ENCODE measurements at regions not wholly inside any gene's neighbourhood (a gene's known extent, or its start where the extent isn't known, plus 50 kb on each side); places are given as distances from the start of the nearest gene placed in this dataset.
A peak's percentile ranks its signal among the peaks of the same experiment; 100 is the strongest.

- DNase-seq, result no peak
- no peak overlapping the region for H3K4me3 Mint-ChIP-seq
- H3K9me3 Mint-ChIP-seq, result no peaks in the 10 kb centered on the region
- H3K4me1 Mint-ChIP-seq, result no peaks in the 10 kb centered on the region
- no peaks in the 10 kb centered on the region for H3K36me3 Mint-ChIP-seq (ENCODE audit: low read depth)
- H3K27ac Mint-ChIP-seq, result no peak overlapping the region
- no peaks in the 10 kb centered on the region for H3K27me3 Mint-ChIP-seq
- ATAC-seq, result no peak
These were observed 1473.7 kb downstream of the AACS start for GRCh38 chr12:126538888-126539287.

- H3K36me3 Mint-ChIP-seq (ENCODE audit: low read depth), result no peaks in the 10 kb centered on the region
- no peaks in the 10 kb centered on the region for H3K27me3 Mint-ChIP-seq
- H3K27ac Mint-ChIP-seq, result no peak overlapping the region
- no peaks in the 10 kb centered on the region for H3K4me1 Mint-ChIP-seq
- no peak overlapping the region for H3K4me3 Mint-ChIP-seq
- H3K9me3 Mint-ChIP-seq, result peaks cover 10% of the 10 kb centered on the region
- no peak for DNase-seq
- ATAC-seq, result no peak
These were observed 1480.2 kb downstream of the AACS start for GRCh38 chr12:126545411-126545810.

GRCh38 chr12:126547905-126548304 lies 1482.7 kb downstream of the AACS start:
- Mint-ChIP-seq H3K4me3 (no peak overlapping the region), H3K27ac (no peak overlapping the region), H3K36me3 (ENCODE audit: low read depth) (no peaks in the 10 kb centered on the region), H3K4me1 (no peaks in the 10 kb centered on the region), H3K27me3 (no peaks in the 10 kb centered on the region), H3K9me3 (peaks cover 10% of the 10 kb centered on the region)
- ATAC-seq (no peak), DNase-seq (no peak)

- no peak overlapping the region for H3K27ac Mint-ChIP-seq
- peaks cover 6% of the 10 kb centered on the region for H3K9me3 Mint-ChIP-seq
- DNase-seq (no peak), ATAC-seq (no peak)
- H3K27me3 Mint-ChIP-seq, result no peaks in the 10 kb centered on the region
- no peaks in the 10 kb centered on the region for H3K36me3 Mint-ChIP-seq (ENCODE audit: low read depth)
- no peak overlapping the region for H3K4me3 Mint-ChIP-seq
- no peaks in the 10 kb centered on the region for H3K4me1 Mint-ChIP-seq
These were observed 1486.6 kb downstream of the AACS start for GRCh38 chr12:126551869-126552268.

GRCh38 chr12:126554625-126555024 lies 1489.4 kb downstream of the AACS start:
- peaks cover 6% of the 10 kb centered on the region for H3K9me3 Mint-ChIP-seq
- no peaks in the 10 kb centered on the region for H3K4me1 Mint-ChIP-seq
- no peak overlapping the region for H3K4me3 Mint-ChIP-seq
- H3K27ac Mint-ChIP-seq, result no peak overlapping the region
- H3K36me3 Mint-ChIP-seq (ENCODE audit: low read depth), result no peaks in the 10 kb centered on the region
- ATAC-seq (no peak), DNase-seq (no peak)
- no peaks in the 10 kb centered on the region for H3K27me3 Mint-ChIP-seq

- no peak overlapping the region for H3K4me3 Mint-ChIP-seq
- H3K27me3 Mint-ChIP-seq, result no peaks in the 10 kb centered on the region
- no peak overlapping the region for H3K27ac Mint-ChIP-seq
- ATAC-seq (no peak), DNase-seq (no peak)
- no peaks in the 10 kb centered on the region for H3K36me3 Mint-ChIP-seq (ENCODE audit: low read depth)
- H3K9me3 Mint-ChIP-seq, result peaks cover 15% of the 10 kb centered on the region
- no peaks in the 10 kb centered on the region for H3K4me1 Mint-ChIP-seq
These were observed 1492.4 kb downstream of the AACS start for GRCh38 chr12:126557659-126558058.

GRCh38 chr12:126558219-126558618 lies 1493.0 kb downstream of the AACS start:
- H3K27me3 Mint-ChIP-seq, result no peaks in the 10 kb centered on the region
- H3K9me3 Mint-ChIP-seq, result peaks cover 15% of the 10 kb centered on the region
- no peak overlapping the region for H3K27ac Mint-ChIP-seq
- no peak overlapping the region for H3K4me3 Mint-ChIP-seq
- no peaks in the 10 kb centered on the region for H3K36me3 Mint-ChIP-seq (ENCODE audit: low read depth)
- DNase-seq (no peak), ATAC-seq (no peak)
- no peaks in the 10 kb centered on the region for H3K4me1 Mint-ChIP-seq

- H3K4me3 Mint-ChIP-seq, result no peak overlapping the region
- H3K36me3 Mint-ChIP-seq (ENCODE audit: low read depth), result no peaks in the 10 kb centered on the region
- no peak overlapping the region for H3K27ac Mint-ChIP-seq
- DNase-seq (no peak), ATAC-seq (no peak)
- H3K9me3 Mint-ChIP-seq, result peaks cover 21% of the 10 kb centered on the region
- no peaks in the 10 kb centered on the region for H3K4me1 Mint-ChIP-seq
- no peaks in the 10 kb centered on the region for H3K27me3 Mint-ChIP-seq
These were observed 1493.6 kb downstream of the AACS start for GRCh38 chr12:126558810-126559209.

- H3K36me3 Mint-ChIP-seq (ENCODE audit: low read depth), result no peaks in the 10 kb centered on the region
- H3K27ac Mint-ChIP-seq, result no peak overlapping the region
- H3K4me1 Mint-ChIP-seq, result no peaks in the 10 kb centered on the region
- H3K9me3 Mint-ChIP-seq, result peaks cover 17% of the 10 kb centered on the region
- no peaks in the 10 kb centered on the region for H3K27me3 Mint-ChIP-seq
- no peak overlapping the region for H3K4me3 Mint-ChIP-seq
- DNase-seq (no peak), ATAC-seq (no peak)
These were observed 1501.8 kb downstream of the AACS start for GRCh38 chr12:126567016-126567415.

GRCh38 chr12:126569706-126570105 lies 1504.5 kb downstream of the AACS start:
- Mint-ChIP-seq H3K27me3 (no peaks in the 10 kb centered on the region), H3K27ac (no peak overlapping the region), H3K4me1 (no peaks in the 10 kb centered on the region), H3K9me3 (peaks cover 11% of the 10 kb centered on the region), H3K4me3 (no peak overlapping the region), H3K36me3 (ENCODE audit: low read depth) (no peaks in the 10 kb centered on the region)
- no peak for ATAC-seq
- DNase-seq, result no peak

GRCh38 chr12:126570566-126570965 lies 1505.3 kb downstream of the AACS start:
- no peak overlapping the region for H3K4me3 Mint-ChIP-seq
- no peaks in the 10 kb centered on the region for H3K27me3 Mint-ChIP-seq
- ATAC-seq (no peak), DNase-seq (no peak)
- peaks cover 12% of the 10 kb centered on the region for H3K9me3 Mint-ChIP-seq
- H3K27ac Mint-ChIP-seq, result no peak overlapping the region
- H3K4me1 Mint-ChIP-seq, result no peaks in the 10 kb centered on the region
- H3K36me3 Mint-ChIP-seq (ENCODE audit: low read depth), result no peaks in the 10 kb centered on the region

- H3K27ac Mint-ChIP-seq, result no peak overlapping the region
- no peak overlapping the region for H3K4me3 Mint-ChIP-seq
- no peaks in the 10 kb centered on the region for H3K36me3 Mint-ChIP-seq (ENCODE audit: low read depth)
- no peaks in the 10 kb centered on the region for H3K27me3 Mint-ChIP-seq
- H3K4me1 Mint-ChIP-seq, result no peaks in the 10 kb centered on the region
- peaks cover 8% of the 10 kb centered on the region for H3K9me3 Mint-ChIP-seq
- DNase-seq (no peak), ATAC-seq (no peak)
These were observed 1506.9 kb downstream of the AACS start for GRCh38 chr12:126572170-126572569.

- no peak overlapping the region for H3K27ac Mint-ChIP-seq
- H3K27me3 Mint-ChIP-seq, result no peaks in the 10 kb centered on the region
- no peaks in the 10 kb centered on the region for H3K4me1 Mint-ChIP-seq
- H3K9me3 Mint-ChIP-seq, result no peaks in the 10 kb centered on the region
- H3K36me3 Mint-ChIP-seq (ENCODE audit: low read depth), result no peaks in the 10 kb centered on the region
- ATAC-seq, result no peak
- DNase-seq, result no peak
- H3K4me3 Mint-ChIP-seq, result no peak overlapping the region
These were observed 1516.4 kb downstream of the AACS start for GRCh38 chr12:126581655-126582054.

GRCh38 chr12:126582231-126582630 lies 1517.0 kb downstream of the AACS start:
- Mint-ChIP-seq H3K4me1 (no peaks in the 10 kb centered on the region), H3K36me3 (ENCODE audit: low read depth) (no peaks in the 10 kb centered on the region), H3K4me3 (no peak overlapping the region), H3K27me3 (peaks cover 2% of the 10 kb centered on the region), H3K27ac (no peak overlapping the region), H3K9me3 (peaks cover 4% of the 10 kb centered on the region)
- ATAC-seq (no peak), DNase-seq (no peak)

- Mint-ChIP-seq H3K27ac (no peak overlapping the region), H3K36me3 (ENCODE audit: low read depth) (no peaks in the 10 kb centered on the region), H3K4me1 (peaks cover 3% of the 10 kb centered on the region), H3K27me3 (peaks cover 2% of the 10 kb centered on the region), H3K9me3 (peaks cover 4% of the 10 kb centered on the region), H3K4me3 (no peak overlapping the region)
- ATAC-seq (peak; percentile 28), DNase-seq (no peak)
These were observed 1523.5 kb downstream of the AACS start for GRCh38 chr12:126588586-126589249.

- Mint-ChIP-seq H3K4me3 (no peak overlapping the region), H3K27me3 (peaks cover 2% of the 10 kb centered on the region), H3K36me3 (ENCODE audit: low read depth) (no peaks in the 10 kb centered on the region), H3K4me1 (peaks cover 3% of the 10 kb centered on the region), H3K27ac (no peak overlapping the region), H3K9me3 (peaks cover 4% of the 10 kb centered on the region)
- DNase-seq (no peak), ATAC-seq (no peak)
These were observed 1526.3 kb downstream of the AACS start for GRCh38 chr12:126591533-126591932.
